ENCODE measurements at regions not wholly inside any gene's neighbourhood (a gene's known extent, or its start where the extent isn't known, plus 50 kb on each side); places are given as distances from the start of the nearest gene placed in this dataset.

- peaks cover 15% of the 10 kb centered on the region for H3K9me3 Mint-ChIP-seq
- DNase-seq (ENCODE audit: low spot score) (no peak), ATAC-seq (no peak)
- POLR2A ChIA-PET = no interaction called here
- H3K4me1 Mint-ChIP-seq = peaks cover 14% of the 10 kb centered on the region
- peaks cover 2% of the 10 kb centered on the region; the same call in 1 of the 2 replicates for H3K36me3 Mint-ChIP-seq
- H3K27me3 Mint-ChIP-seq (ENCODE audit: low read depth) = no peaks in the 10 kb centered on the region
- H3K4me3 Mint-ChIP-seq = no peak overlapping the region
- no peak for TF ChIP-seq CDX4 (CRISPR knock-in tag; IDR thresholded peaks at IDR 0.05; ENCODE audit: borderline replicate concordance)
- no peak for TF ChIP-seq NFE2L1 (CRISPR knock-in tag; IDR thresholded peaks at IDR 0.05)
- no peak for TF ChIP-seq ARID4B (CRISPR knock-in tag; IDR thresholded peaks at IDR 0.05; ENCODE audit: borderline replicate concordance)
- TF ChIP-seq CREB1 (CRISPR knock-in tag; IDR thresholded peaks at IDR 0.05) = no peak
- TF ChIP-seq FOXP1 (CRISPR knock-in tag; IDR thresholded peaks at IDR 0.05; ENCODE audit: borderline replicate concordance) = no peak
- no peak for TF ChIP-seq TP53 (CRISPR knock-in tag; IDR thresholded peaks at IDR 0.05)
- no peak for TF ChIP-seq EMX1 (CRISPR knock-in tag; IDR thresholded peaks at IDR 0.05)
- TF ChIP-seq ZNF396 (CRISPR knock-in tag; IDR thresholded peaks at IDR 0.05; ENCODE audit: borderline replicate concordance) = no peak
- TF ChIP-seq ZNF121 (CRISPR knock-in tag; IDR thresholded peaks at IDR 0.05) = no peak
- no peak for TF ChIP-seq NR2C2 (CRISPR knock-in tag; IDR thresholded peaks at IDR 0.05)
- no peak for TF ChIP-seq FOXJ3 (CRISPR knock-in tag; IDR thresholded peaks at IDR 0.05; ENCODE audit: borderline replicate concordance)
- TF ChIP-seq, protein P1, sequence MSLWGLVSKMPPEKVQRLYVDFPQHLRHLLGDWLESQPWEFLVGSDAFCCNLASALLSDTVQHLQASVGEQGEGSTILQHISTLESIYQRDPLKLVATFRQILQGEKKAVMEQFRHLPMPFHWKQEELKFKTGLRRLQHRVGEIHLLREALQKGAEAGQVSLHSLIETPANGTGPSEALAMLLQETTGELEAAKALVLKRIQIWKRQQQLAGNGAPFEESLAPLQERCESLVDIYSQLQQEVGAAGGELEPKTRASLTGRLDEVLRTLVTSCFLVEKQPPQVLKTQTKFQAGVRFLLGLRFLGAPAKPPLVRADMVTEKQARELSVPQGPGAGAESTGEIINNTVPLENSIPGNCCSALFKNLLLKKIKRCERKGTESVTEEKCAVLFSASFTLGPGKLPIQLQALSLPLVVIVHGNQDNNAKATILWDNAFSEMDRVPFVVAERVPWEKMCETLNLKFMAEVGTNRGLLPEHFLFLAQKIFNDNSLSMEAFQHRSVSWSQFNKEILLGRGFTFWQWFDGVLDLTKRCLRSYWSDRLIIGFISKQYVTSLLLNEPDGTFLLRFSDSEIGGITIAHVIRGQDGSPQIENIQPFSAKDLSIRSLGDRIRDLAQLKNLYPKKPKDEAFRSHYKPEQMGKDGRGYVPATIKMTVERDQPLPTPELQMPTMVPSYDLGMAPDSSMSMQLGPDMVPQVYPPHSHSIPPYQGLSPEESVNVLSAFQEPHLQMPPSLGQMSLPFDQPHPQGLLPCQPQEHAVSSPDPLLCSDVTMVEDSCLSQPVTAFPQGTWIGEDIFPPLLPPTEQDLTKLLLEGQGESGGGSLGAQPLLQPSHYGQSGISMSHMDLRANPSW (CRISPR knock-in tag; conservative IDR thresholded peaks at IDR 0.05; ENCODE audit: low read depth) = no peak
- TF ChIP-seq ZNF425 (CRISPR knock-in tag; conservative IDR thresholded peaks at IDR 0.05) = no peak
- TF ChIP-seq HMGA2 (CRISPR knock-in tag; IDR thresholded peaks at IDR 0.05) = no peak
- TF ChIP-seq RELA (CRISPR knock-in tag; IDR thresholded peaks at IDR 0.05; ENCODE audit: borderline replicate concordance) = no peak
- TF ChIP-seq TCF7 (CRISPR knock-in tag; IDR thresholded peaks at IDR 0.05; ENCODE audit: low read depth) = no peak
- no peak for TF ChIP-seq KAT7 (CRISPR knock-in tag; IDR thresholded peaks at IDR 0.05; ENCODE audit: borderline replicate concordance)
- TF ChIP-seq HMGXB4 (CRISPR knock-in tag; IDR thresholded peaks at IDR 0.05) = no peak
- TF ChIP-seq, protein P2, sequence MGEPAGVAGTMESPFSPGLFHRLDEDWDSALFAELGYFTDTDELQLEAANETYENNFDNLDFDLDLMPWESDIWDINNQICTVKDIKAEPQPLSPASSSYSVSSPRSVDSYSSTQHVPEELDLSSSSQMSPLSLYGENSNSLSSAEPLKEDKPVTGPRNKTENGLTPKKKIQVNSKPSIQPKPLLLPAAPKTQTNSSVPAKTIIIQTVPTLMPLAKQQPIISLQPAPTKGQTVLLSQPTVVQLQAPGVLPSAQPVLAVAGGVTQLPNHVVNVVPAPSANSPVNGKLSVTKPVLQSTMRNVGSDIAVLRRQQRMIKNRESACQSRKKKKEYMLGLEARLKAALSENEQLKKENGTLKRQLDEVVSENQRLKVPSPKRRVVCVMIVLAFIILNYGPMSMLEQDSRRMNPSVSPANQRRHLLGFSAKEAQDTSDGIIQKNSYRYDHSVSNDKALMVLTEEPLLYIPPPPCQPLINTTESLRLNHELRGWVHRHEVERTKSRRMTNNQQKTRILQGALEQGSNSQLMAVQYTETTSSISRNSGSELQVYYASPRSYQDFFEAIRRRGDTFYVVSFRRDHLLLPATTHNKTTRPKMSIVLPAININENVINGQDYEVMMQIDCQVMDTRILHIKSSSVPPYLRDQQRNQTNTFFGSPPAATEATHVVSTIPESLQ (CRISPR knock-in tag; IDR thresholded peaks at IDR 0.05) = no peak
- TF ChIP-seq MAX (CRISPR knock-in tag; IDR thresholded peaks at IDR 0.05) = no peak
- CTCF ChIA-PET = no interaction called here
- no peak overlapping the region for H3K27ac Mint-ChIP-seq
Measured at GRCh38 chr10:107485019-107485418, 320.5 kb upstream of the SORCS1 start.

Data from WTC11 (cell line).